ENCODE measurements at regions not wholly inside any gene's neighbourhood (a gene's known extent, or its start where the extent isn't known, plus 50 kb on each side); places are given as distances from the start of the nearest gene placed in this dataset.
"Not testable (repeated sequence)": the region's sequence is repeated elsewhere in the genome, so short reads cannot be mapped to it uniquely, and the experiment has no call there.

DNA sequence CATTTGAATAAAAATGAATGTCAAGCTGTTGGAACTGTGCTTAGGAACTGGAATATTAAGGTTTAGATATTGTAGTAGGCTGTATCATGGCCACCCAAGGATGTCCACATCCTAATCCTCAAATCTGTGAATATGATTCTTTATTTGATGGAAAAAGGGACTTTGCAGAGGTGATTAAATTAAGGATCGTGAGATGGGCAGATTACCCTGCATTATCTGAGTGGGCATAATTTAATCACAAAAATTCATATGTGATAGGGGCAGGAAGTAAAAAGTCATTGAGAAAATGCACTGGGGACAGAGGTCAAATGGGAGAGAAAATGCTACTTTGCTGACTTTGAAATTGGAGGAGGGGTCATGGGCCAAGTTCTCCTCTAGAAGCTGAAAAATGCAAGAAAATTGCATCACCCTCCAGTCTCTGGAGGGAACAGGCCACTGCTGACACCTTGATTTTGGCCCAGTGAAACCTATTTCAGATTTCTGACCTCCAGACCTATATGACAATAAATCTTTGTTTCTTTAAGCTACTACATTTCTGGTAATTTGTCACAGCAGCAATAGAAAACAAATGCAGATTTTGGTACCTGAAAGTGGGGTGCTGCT, 521.4 kb downstream of the PCDH7 start:
- intact Hi-C loops (cut with DNase I), result no loop called here
- no peak overlapping the region for H3K27ac ChIP-seq
- WGBS (ENCODE audit: insufficient coverage, low coverage, low lambda C conversion rate, missing lambda C conversion rate), result 41% methylated on average over 1 of the region's 1 CpG
- no peaks in the 10 kb centered on the region for H3K27me3 ChIP-seq
- H3K4me3 ChIP-seq, result no peak overlapping the region
- DNase-seq (no peak), ATAC-seq (no peak)
- TF ChIP-seq, protein P1, sequence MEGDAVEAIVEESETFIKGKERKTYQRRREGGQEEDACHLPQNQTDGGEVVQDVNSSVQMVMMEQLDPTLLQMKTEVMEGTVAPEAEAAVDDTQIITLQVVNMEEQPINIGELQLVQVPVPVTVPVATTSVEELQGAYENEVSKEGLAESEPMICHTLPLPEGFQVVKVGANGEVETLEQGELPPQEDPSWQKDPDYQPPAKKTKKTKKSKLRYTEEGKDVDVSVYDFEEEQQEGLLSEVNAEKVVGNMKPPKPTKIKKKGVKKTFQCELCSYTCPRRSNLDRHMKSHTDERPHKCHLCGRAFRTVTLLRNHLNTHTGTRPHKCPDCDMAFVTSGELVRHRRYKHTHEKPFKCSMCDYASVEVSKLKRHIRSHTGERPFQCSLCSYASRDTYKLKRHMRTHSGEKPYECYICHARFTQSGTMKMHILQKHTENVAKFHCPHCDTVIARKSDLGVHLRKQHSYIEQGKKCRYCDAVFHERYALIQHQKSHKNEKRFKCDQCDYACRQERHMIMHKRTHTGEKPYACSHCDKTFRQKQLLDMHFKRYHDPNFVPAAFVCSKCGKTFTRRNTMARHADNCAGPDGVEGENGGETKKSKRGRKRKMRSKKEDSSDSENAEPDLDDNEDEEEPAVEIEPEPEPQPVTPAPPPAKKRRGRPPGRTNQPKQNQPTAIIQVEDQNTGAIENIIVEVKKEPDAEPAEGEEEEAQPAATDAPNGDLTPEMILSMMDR (IDR thresholded peaks at IDR 0.05), result no peak
- TF ChIP-seq POLR2A (IDR thresholded peaks at IDR 0.05), result no peak
- H3K4me1 ChIP-seq, result no peaks in the 10 kb centered on the region
- H3K36me3 ChIP-seq, result no peaks in the 10 kb centered on the region
- no peaks in the 10 kb centered on the region for H3K9me3 ChIP-seq

DNA sequence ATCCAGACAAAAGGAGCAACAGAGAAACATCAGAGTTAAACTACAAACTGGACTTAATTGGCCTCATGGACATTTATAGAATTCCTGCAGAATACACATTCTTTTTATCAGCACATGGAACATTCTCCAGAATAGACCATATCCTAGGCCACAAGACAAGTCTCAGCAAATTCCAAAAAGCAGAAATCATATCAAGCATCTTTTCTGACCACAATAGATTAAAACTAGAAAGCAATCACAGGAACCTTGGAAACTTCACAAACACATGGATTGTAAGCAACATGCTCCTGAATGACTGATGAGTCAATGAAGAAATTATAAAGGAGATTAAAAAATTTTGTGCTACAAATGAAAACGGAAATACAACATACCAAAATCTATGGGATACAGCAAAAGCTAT, 526.7 kb downstream of the PCDH7 start:
- TF ChIP-seq POLR2A (IDR thresholded peaks at IDR 0.05), result no peak
- TF ChIP-seq, protein P1 (IDR thresholded peaks at IDR 0.05), result no peak
- H3K4me1 ChIP-seq, result no peaks in the 10 kb centered on the region
- H3K27me3 ChIP-seq, result no peaks in the 10 kb centered on the region
- intact Hi-C loops (cut with DNase I), result no loop called here
- H3K27ac ChIP-seq, result no peak overlapping the region
- no peaks in the 10 kb centered on the region for H3K36me3 ChIP-seq
- H3K4me3 ChIP-seq, result no peak overlapping the region
- ATAC-seq (no peak), DNase-seq (no peak)
- H3K9me3 ChIP-seq, result no peaks in the 10 kb centered on the region
- WGBS (ENCODE audit: insufficient coverage, low coverage, low lambda C conversion rate, missing lambda C conversion rate), result 10% methylated on average over 1 of the region's 1 CpG

DNA sequence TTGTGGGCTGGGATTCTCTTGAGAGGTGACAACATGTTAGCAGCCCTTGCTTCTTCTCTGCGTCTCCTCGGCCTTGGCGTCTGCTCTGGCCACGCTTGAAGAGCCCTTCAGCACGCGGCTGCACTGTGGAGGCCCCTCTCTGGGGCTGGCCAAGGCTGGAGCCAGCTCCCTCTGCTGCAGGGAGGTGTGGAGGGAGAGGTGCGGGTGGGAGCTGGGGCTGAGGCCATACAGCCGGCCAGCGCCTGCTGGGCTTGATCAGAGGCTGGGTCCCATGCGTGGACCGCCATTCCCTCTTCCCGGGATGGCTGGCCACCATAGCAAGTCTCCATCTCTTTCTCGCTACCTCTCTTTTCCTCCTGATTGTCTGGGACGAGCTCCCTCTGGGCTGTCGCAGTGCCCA, 539.0 kb downstream of the PCDH7 start:
- no peak for TF ChIP-seq POLR2A (IDR thresholded peaks at IDR 0.05)
- TF ChIP-seq, protein P1 (IDR thresholded peaks at IDR 0.05), result no peak
- no peaks in the 10 kb centered on the region for H3K27me3 ChIP-seq
- H3K36me3 ChIP-seq, result no peaks in the 10 kb centered on the region
- ATAC-seq (no peak), DNase-seq (no peak)
- no peaks in the 10 kb centered on the region for H3K4me1 ChIP-seq
- 83% methylated on average over 8 of the region's 15 CpGs for WGBS (ENCODE audit: insufficient coverage, low coverage, low lambda C conversion rate, missing lambda C conversion rate)
- no peak overlapping the region for H3K4me3 ChIP-seq
- intact Hi-C loops (cut with DNase I), result no loop called here
- H3K9me3 ChIP-seq, result no peaks in the 10 kb centered on the region
- no peak overlapping the region for H3K27ac ChIP-seq

DNA sequence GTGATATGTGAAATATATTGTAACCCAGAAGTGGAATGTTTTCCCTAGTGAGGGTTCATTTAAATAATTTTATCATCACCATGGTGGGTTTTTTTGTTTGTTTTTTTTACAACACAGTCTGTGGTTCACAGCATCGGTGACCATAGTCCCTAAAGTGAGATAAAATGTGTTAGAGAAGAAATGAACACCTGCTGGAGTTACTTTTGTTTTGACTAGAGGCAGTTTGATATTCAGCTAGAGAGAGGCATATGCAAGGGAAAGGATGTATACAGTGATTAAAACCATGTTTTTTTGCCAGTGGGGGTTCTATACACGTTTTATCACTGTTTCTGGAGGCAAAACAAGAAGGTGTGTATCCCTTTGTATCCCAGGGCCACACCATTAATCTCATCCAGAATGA, 541.5 kb downstream of the PCDH7 start:
- 12% methylated on average over 2 of the region's 2 CpGs for WGBS (ENCODE audit: insufficient coverage, low coverage, low lambda C conversion rate, missing lambda C conversion rate)

DNA sequence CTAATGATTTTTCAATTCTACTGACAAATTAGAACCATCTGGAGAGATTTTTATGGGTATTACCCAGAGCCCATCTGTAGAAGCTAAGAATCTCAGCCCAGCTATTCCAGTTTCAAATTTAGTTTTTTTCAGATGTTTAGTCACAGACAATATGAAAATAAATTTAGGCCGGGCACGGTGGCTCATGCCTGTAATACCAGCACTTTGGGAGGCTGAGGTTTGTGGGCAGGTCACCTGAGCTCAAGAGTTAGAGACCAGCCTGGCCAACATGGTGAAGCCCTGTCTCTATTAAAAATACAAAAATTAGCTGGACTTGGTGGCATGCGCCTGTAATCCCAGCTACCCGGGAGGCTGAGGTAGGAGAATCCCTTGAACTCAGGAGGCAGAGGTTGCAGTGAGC, 545.9 kb downstream of the PCDH7 start:
- 46% methylated on average over 4 of the region's 4 CpGs for WGBS (ENCODE audit: insufficient coverage, low coverage, low lambda C conversion rate, missing lambda C conversion rate)
- H3K4me1 ChIP-seq; intact Hi-C loops (cut with DNase I); H3K4me3 ChIP-seq; DNase-seq; H3K27me3 ChIP-seq; H3K9me3 ChIP-seq; H3K36me3 ChIP-seq; ATAC-seq; H3K27ac ChIP-seq: not testable (repeated sequence)

More for the DNA sequence above, 541.5 kb downstream of the PCDH7 start:
- Histone ChIP-seq H3K4me3 (no peak overlapping the region), H3K4me1 (no peaks in the 10 kb centered on the region), H3K36me3 (no peaks in the 10 kb centered on the region), H3K27me3 (no peaks in the 10 kb centered on the region), H3K9me3 (no peaks in the 10 kb centered on the region), H3K27ac (no peak overlapping the region)
- DNase-seq (no peak), ATAC-seq (no peak)
- no peak for TF ChIP-seq POLR2A (IDR thresholded peaks at IDR 0.05)
- TF ChIP-seq, protein P1 (IDR thresholded peaks at IDR 0.05), result no peak
- intact Hi-C loops (cut with DNase I), result no loop called here

Measured in right lobe of liver (tissue), 6 donors.